ENCODE measurements at regions not wholly inside any gene's neighbourhood (a gene's known extent, or its start where the extent isn't known, plus 50 kb on each side); places are given as distances from the start of the nearest gene placed in this dataset.

DNA sequence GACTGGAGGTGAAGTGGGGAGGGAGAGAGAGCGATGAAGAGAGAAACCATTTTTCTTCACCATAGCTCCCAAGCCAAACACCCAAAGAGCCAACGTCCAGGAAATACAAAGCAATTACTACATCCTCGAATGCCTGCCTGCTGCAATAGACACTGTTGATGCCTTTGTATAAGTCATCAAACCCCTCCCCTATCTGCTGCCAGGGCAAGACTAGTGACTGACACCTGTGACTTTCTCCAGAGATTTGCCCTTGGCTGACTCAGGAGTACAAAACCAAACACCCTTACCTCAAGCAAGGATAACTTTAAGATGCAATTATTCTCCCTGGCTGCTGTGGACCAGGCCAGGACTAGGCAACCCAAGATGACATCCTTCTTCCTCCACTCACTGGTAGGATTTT is 81.8 kb upstream of the RASA1 start:
- no peak for DNase-seq
- H3K9me3 ChIP-seq (ENCODE audit: severe bottlenecking): no peaks in the 10 kb centered on the region
- H3K36me3 ChIP-seq: no peaks in the 10 kb centered on the region
- TF ChIP-seq, protein P1, sequence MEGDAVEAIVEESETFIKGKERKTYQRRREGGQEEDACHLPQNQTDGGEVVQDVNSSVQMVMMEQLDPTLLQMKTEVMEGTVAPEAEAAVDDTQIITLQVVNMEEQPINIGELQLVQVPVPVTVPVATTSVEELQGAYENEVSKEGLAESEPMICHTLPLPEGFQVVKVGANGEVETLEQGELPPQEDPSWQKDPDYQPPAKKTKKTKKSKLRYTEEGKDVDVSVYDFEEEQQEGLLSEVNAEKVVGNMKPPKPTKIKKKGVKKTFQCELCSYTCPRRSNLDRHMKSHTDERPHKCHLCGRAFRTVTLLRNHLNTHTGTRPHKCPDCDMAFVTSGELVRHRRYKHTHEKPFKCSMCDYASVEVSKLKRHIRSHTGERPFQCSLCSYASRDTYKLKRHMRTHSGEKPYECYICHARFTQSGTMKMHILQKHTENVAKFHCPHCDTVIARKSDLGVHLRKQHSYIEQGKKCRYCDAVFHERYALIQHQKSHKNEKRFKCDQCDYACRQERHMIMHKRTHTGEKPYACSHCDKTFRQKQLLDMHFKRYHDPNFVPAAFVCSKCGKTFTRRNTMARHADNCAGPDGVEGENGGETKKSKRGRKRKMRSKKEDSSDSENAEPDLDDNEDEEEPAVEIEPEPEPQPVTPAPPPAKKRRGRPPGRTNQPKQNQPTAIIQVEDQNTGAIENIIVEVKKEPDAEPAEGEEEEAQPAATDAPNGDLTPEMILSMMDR (IDR thresholded peaks at IDR 0.05; ENCODE audit: low read depth, low read length): no peak
- no peak overlapping the region for H3K27ac ChIP-seq
- H3K27me3 ChIP-seq (ENCODE audit: insufficient read depth, low read depth, severe bottlenecking): no peaks in the 10 kb centered on the region
- H3K4me3 ChIP-seq (ENCODE audit: low read depth, low read length): no peak overlapping the region

- no peaks in the 10 kb centered on the region for H3K36me3 ChIP-seq
- TF ChIP-seq, protein P1 (IDR thresholded peaks at IDR 0.05; ENCODE audit: low read depth, low read length): no peak
- no peaks in the 10 kb centered on the region for H3K27me3 ChIP-seq (ENCODE audit: insufficient read depth, low read depth, severe bottlenecking)
- no peak overlapping the region for H3K27ac ChIP-seq
- H3K4me3 ChIP-seq (ENCODE audit: low read depth, low read length): no peak overlapping the region
- no peaks in the 10 kb centered on the region for H3K9me3 ChIP-seq (ENCODE audit: severe bottlenecking)
- no peak for DNase-seq
Observed at GRCh38 chr5:87188391-87188790, 79.3 kb upstream of the RASA1 start.

DNA sequence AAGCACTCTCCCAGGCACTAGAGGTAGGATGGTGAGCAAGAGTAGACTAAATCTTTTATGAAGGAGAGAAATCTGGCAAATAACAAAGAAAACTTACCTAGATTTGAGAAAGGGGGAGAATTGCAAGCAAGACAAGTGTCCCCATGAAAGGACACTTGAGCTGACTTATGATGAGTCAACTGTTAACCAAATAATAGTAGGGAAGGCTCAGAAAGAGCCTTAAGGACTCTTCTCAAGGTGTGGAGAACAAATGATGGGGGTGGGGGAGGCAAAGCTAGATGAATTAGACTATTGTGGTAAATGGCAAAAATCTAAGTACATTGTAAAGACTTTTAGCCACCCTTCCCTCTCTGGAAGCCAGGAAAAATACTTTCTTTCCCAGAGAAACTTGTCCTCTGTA is 77.6 kb upstream of the RASA1 start:
- no peaks in the 10 kb centered on the region for H3K36me3 ChIP-seq
- H3K9me3 ChIP-seq (ENCODE audit: severe bottlenecking): no peaks in the 10 kb centered on the region
- H3K27ac ChIP-seq: no peak overlapping the region
- no peaks in the 10 kb centered on the region for H3K27me3 ChIP-seq (ENCODE audit: insufficient read depth, low read depth, severe bottlenecking)
- TF ChIP-seq, protein P1 (IDR thresholded peaks at IDR 0.05; ENCODE audit: low read depth, low read length): no peak
- H3K4me3 ChIP-seq (ENCODE audit: low read depth, low read length): no peak overlapping the region
- DNase-seq: no peak

- H3K27me3 ChIP-seq (ENCODE audit: insufficient read depth, low read depth, severe bottlenecking): no peaks in the 10 kb centered on the region
- H3K9me3 ChIP-seq (ENCODE audit: severe bottlenecking): no peaks in the 10 kb centered on the region
- no peaks in the 10 kb centered on the region for H3K36me3 ChIP-seq
- TF ChIP-seq, protein P1 (IDR thresholded peaks at IDR 0.05; ENCODE audit: low read depth, low read length): no peak
- no peak overlapping the region for H3K4me3 ChIP-seq (ENCODE audit: low read depth, low read length)
- no peak overlapping the region for H3K27ac ChIP-seq
- DNase-seq: no peak
Observed at GRCh38 chr5:87190687-87191086, 77.0 kb upstream of the RASA1 start.

DNA sequence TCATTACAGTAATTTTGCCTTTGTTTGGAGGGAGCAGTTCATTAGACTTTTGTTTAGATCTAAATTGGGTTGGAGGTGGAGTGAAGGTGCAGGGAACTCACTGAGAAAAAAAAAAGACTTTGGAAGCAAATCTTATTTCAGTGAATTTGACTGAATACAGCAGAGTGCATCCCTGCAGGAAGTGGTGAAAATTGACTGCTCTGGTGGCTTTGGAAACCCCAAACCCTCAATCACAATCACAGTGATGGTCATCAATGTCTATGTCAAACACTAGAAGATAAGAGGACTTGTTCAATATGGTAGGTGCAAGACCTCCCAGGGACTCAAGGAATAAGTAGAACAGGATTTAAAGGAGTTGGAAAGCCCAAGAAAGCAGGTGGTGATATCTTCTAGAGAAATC is 76.0 kb upstream of the RASA1 start:
- TF ChIP-seq, protein P1 (IDR thresholded peaks at IDR 0.05; ENCODE audit: low read depth, low read length): no peak
- Histone ChIP-seq H3K27me3 (ENCODE audit: insufficient read depth, low read depth, severe bottlenecking) (no peaks in the 10 kb centered on the region), H3K36me3 (no peaks in the 10 kb centered on the region), H3K4me3 (ENCODE audit: low read depth, low read length) (no peak overlapping the region), H3K9me3 (ENCODE audit: severe bottlenecking) (no peaks in the 10 kb centered on the region), H3K27ac (no peak overlapping the region)
- DNase-seq: no peak

DNA sequence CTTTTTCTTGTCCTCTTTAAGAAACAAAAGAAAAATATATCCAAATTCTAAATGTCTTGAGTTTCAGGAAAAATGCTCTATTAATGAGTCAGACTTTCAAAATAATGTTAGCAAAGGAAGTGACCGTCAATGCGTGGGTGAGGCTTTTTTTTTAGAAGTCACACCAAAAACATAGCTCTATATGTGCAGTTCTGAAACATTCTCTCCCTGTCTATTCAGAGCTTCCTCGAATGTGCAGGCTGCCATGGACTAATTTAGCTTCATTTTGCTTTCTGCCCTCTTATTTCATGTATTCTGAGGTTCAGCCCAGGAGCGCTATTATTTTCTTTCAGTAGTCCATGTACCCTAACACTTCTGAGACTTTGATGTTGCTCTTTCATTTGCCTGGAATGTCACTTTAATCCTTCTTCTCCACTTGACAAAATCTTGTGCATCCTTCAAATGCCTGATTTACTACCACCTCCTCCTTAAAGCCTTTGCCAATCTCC is 72.5 kb upstream of the RASA1 start:
- peaks cover 5% of the 10 kb centered on the region for H3K9me3 ChIP-seq (ENCODE audit: severe bottlenecking)
- DNase-seq: no peak
- no peaks in the 10 kb centered on the region for H3K27me3 ChIP-seq (ENCODE audit: insufficient read depth, low read depth, severe bottlenecking)
- no peak overlapping the region for H3K27ac ChIP-seq
- H3K4me3 ChIP-seq (ENCODE audit: low read depth, low read length): no peak overlapping the region
- TF ChIP-seq, protein P1 (IDR thresholded peaks at IDR 0.05; ENCODE audit: low read depth, low read length): no peak
- no peaks in the 10 kb centered on the region for H3K36me3 ChIP-seq

Data from WERI-Rb-1 (cell line).